Erythroblast (primary cell): ENCODE measurements at regions not wholly inside any gene's neighbourhood (a gene's known extent, or its start where the extent isn't known, plus 50 kb on each side); places are given as distances from the start of the nearest gene placed in this dataset.

ENCODE experiments used
- DNase-seq, 2 experiments: peaks; one replicate each; lab custom pipeline; 2025; lab: John Stamatoyannopoulos, UW
- GATA1 ChIP-seq: IDR thresholded peaks from 2 replicates; pipeline ENCODE4 v1.6.1; 2011; ENCODE audit warnings: low read depth, mild to moderate bottlenecking, control low read depth, low read length, moderate library complexity
- POLR2A ChIP-seq: IDR thresholded peaks from 2 replicates; pipeline ENCODE4 v1.6.1; 2011; ENCODE audit warnings: mild to moderate bottlenecking, low read length

GRCh38 chr20:51335329-51335841 is 207.1 kb downstream of the NFATC2 start:
- TF ChIP-seq POLR2A, result no peak
- no peak for TF ChIP-seq GATA1
- DNase-seq, result no peak

GRCh38 chr20:51334609-51335008 is 207.9 kb downstream of the NFATC2 start:
- TF ChIP-seq POLR2A (no peak), GATA1 (no peak)

GRCh38 chr20:51333971-51334370 is 208.5 kb downstream of the NFATC2 start:
- TF ChIP-seq POLR2A (no peak), GATA1 (no peak)
- no peak for DNase-seq

More at GRCh38 chr20:51334609-51335008, 207.9 kb downstream of the NFATC2 start:
- no peak for DNase-seq

GRCh38 chr20:51333446-51333845 is 209.1 kb downstream of the NFATC2 start:
- TF ChIP-seq GATA1 (no peak), POLR2A (no peak)
- DNase-seq, result no peak

- no peak for DNase-seq
- TF ChIP-seq POLR2A, result no peak
- no peak for TF ChIP-seq GATA1
Observed at GRCh38 chr20:51331481-51331880, 211.0 kb downstream of the NFATC2 start.

GRCh38 chr20:51329845-51330244 is 212.7 kb downstream of the NFATC2 start:
- TF ChIP-seq GATA1, result no peak
- TF ChIP-seq POLR2A, result no peak
- no peak for DNase-seq

- TF ChIP-seq POLR2A (no peak), GATA1 (no peak)
- no peak for DNase-seq
Observed at GRCh38 chr20:51327251-51327841, 215.2 kb downstream of the NFATC2 start.

GRCh38 chr20:51326201-51326819 is 216.2 kb downstream of the NFATC2 start:
- peak; percentile 7 to 21 for DNase-seq
- TF ChIP-seq POLR2A, result no peak
- TF ChIP-seq GATA1, result no peak

GRCh38 chr20:51322164-51322707 is 220.3 kb downstream of the NFATC2 start:
- TF ChIP-seq GATA1 (no peak), POLR2A (no peak)
- no peak for DNase-seq

GRCh38 chr20:51321343-51322163 is 221.0 kb downstream of the NFATC2 start:
- no peak for TF ChIP-seq POLR2A
- no peak for DNase-seq

- TF ChIP-seq GATA1 (no peak), POLR2A (no peak)
- DNase-seq, result no peak
Observed at GRCh38 chr20:51319522-51319921, 223.0 kb downstream of the NFATC2 start.

- DNase-seq, result peak; percentile 41 to 65
- no peak for TF ChIP-seq POLR2A
- no peak for TF ChIP-seq GATA1
Observed at GRCh38 chr20:51318058-51318949, 224.2 kb downstream of the NFATC2 start.

GRCh38 chr20:51315390-51315789 is 227.1 kb downstream of the NFATC2 start:
- no peak for DNase-seq
- TF ChIP-seq POLR2A (no peak), GATA1 (no peak)
